Gastroesophageal sphincter (tissue), 3 donors: ENCODE measurements at regions not wholly inside any gene's neighbourhood (a gene's known extent, or its start where the extent isn't known, plus 50 kb on each side); places are given as distances from the start of the nearest gene placed in this dataset.

Experiments
- CTCF ChIP-seq, 4 experiments: fragments of 200-600 bp in 2 of 4; fragments of 450-650 bp in 2 of 4; sonication (generic) in 1 of 4; IDR thresholded peaks; one replicate each; pipeline ENCODE4 v1.5.1; 2017 to 2019; ENCODE audit warnings: antibody characterized with exemption in 4 of 4, mild to moderate bottlenecking in 2 of 4, moderate library complexity in 2 of 4
- EP300 ChIP-seq: sonication (generic); formaldehyde crosslinking; IDR thresholded peaks from one replicate; pipeline ENCODE4 v1.6.1; 2017; ENCODE audit warnings: antibody characterized with exemption, mild to moderate bottlenecking
- POLR2A ChIP-seq, 2 donors: fragments of 450-650 bp; IDR thresholded peaks; one replicate each; pipeline ENCODE4 v1.6.1; 2017; ENCODE audit warnings: antibody characterized with exemption in 2 of 2, mild to moderate bottlenecking in 2 of 2, moderate library complexity in 1 of 2
- POLR2AphosphoS5 ChIP-seq: sonication (generic); formaldehyde crosslinking; IDR thresholded peaks from one replicate; pipeline ENCODE4 v1.6.1; 2017; ENCODE audit warnings: antibody characterized with exemption

- no peak for TF ChIP-seq CTCF (IDR thresholded peaks at IDR 0.05)
- TF ChIP-seq EP300: no peak
- no peak for TF ChIP-seq POLR2AphosphoS5
- TF ChIP-seq POLR2A (IDR thresholded peaks at IDR 0.05): no peak
These were observed 212.9 kb downstream of the SNX10 start for GRCh38 chr7:26504411-26505120.
